HepG2 (cell line): ENCODE measurements at regions not wholly inside any gene's neighbourhood (a gene's known extent, or its start where the extent isn't known, plus 50 kb on each side); places are given as distances from the start of the nearest gene placed in this dataset.

Source experiments
- ATAC-seq: fragments of 200-7000 bp; cut with Tn5 transposase; 3 replicates; pipeline ENCODE4 v1.9.1; 2020; ENCODE audit warnings: mild to moderate bottlenecking, moderate library complexity
- BruUV-seq: library from RNA; stranded (reverse); fragments of 400-500 nt; replicated peaks from 2 replicates; lab custom pipeline; 2021; lab: Mats Ljungman, UMichigan
- CTCF ChIA-PET: fragments of 300-600 bp; formaldehyde crosslinking; extraction: SDS; loops from one replicate; lab custom pipeline; 2021; ENCODE audit warnings: low total read pairs, inconsistent platforms, low intra/inter-chr PET ratio; lab: Yijun Ruan, JAX
- POLR2A ChIA-PET: fragments of 350-600 bp; sonication (Branson Sonifier 250); formaldehyde crosslinking; loops from one replicate; lab custom pipeline; 2020; ENCODE audit warnings: antibody characterized with exemption, inconsistent platforms; lab: Yijun Ruan, JAX
- DNase-seq: peaks from one replicate; pipeline ENCODE4 v3.0.0-alpha.2; 2015; ENCODE audit warnings: low spot score
- FAIRE-seq: peaks from 3 replicates; lab custom pipeline; 2011; peaks lifted over from hg19 to GRCh38; lab: Jason Lieb, UNC
- H2AFZ ChIP-seq: one replicate; pipeline ENCODE4 v1.6.1; 2011; ENCODE audit warnings: low read length, inconsistent platforms
- H3K27ac ChIP-seq: fragments of 300-600 bp; 3 replicates; pipeline ENCODE4 v1.8.0; 2011; ENCODE audit warnings: mixed run types, mild to moderate bottlenecking, mixed read lengths, low read length, inconsistent platforms; ENCODE audit not compliant: insufficient read depth; ENCODE audit errors: extremely low read length
- H3K27me3 ChIP-seq, 2 experiments: fragments of 200-600 bp in 1 of 2; 2 replicates in 1 of 2; 3 replicates in 1 of 2; pipeline versions ENCODE4 v1.6.0 to v1.8.0; 2011; ENCODE audit warnings: low read length in 2 of 2, mild to moderate bottlenecking in 2 of 2, moderate library complexity in 2 of 2, inconsistent platforms in 1 of 2; ENCODE audit not compliant: insufficient read depth in 2 of 2, control insufficient read depth in 1 of 2
- H3K36me3 ChIP-seq, 2 experiments: fragments of 200-600 bp in 1 of 2; replicated peaks in 1 of 2; 2 replicates in 1 of 2; 3 replicates in 1 of 2; pipeline versions ENCODE4 v1.5.1 to v1.8.0; 2011; ENCODE audit warnings: low read length in 2 of 2, inconsistent platforms in 1 of 2; ENCODE audit not compliant: insufficient read depth in 2 of 2, control insufficient read depth in 1 of 2
- H3K4me1 ChIP-seq: 2 replicates; pipeline ENCODE4 v1.5.1; 2012; ENCODE audit warnings: low read length, inconsistent platforms; ENCODE audit not compliant: insufficient read depth
- H3K4me2 ChIP-seq: 2 replicates; pipeline ENCODE4 v1.6.0; 2011; ENCODE audit warnings: low read depth, low read length, inconsistent platforms
- H3K4me3 ChIP-seq, 3 experiments: fragments of 200-600 bp in 1 of 3; sonication (generic), shearing (Covaris generic) in 1 of 3; replicated peaks in 1 of 3; 2 replicates each; pipeline ENCODE4 v1.5.1; 2011 to 2016; ENCODE audit warnings: low read length in 3 of 3, inconsistent platforms in 2 of 3, low read depth in 2 of 3, mild to moderate bottlenecking in 2 of 3, control low read depth in 1 of 3, mixed read lengths in 1 of 3; ENCODE audit not compliant: insufficient read depth in 1 of 3
- H3K79me2 ChIP-seq: one replicate; pipeline ENCODE4 v1.6.1; 2011; ENCODE audit warnings: low read length, inconsistent platforms; ENCODE audit not compliant: insufficient read depth
- H3K9ac ChIP-seq: 2 replicates; pipeline ENCODE4 v1.6.0; 2011; ENCODE audit warnings: mild to moderate bottlenecking, low read depth, low read length, inconsistent platforms; ENCODE audit not compliant: insufficient read depth
- H3K9me3 ChIP-seq: 2 replicates; pipeline ENCODE4 v1.5.1; 2012; ENCODE audit warnings: mild to moderate bottlenecking, low read length
- H4K20me1 ChIP-seq: 2 replicates; pipeline ENCODE4 v1.6.0; 2011; ENCODE audit warnings: inconsistent platforms, mild to moderate bottlenecking, low read length, moderate library complexity; ENCODE audit not compliant: insufficient read depth
- EZH2 ChIP-seq: conservative IDR thresholded peaks from 2 replicates; pipeline ENCODE4 v1.6.1; 2012; ENCODE audit warnings: mild to moderate bottlenecking, low read depth, low read length, moderate library complexity
- NFIB ChIP-seq: sonication (generic); formaldehyde crosslinking; IDR thresholded peaks from 2 replicates; pipeline ENCODE4 v1.9.0; 2021; ENCODE audit warnings: missing genetic modification reagents, mild to moderate bottlenecking, borderline replicate concordance
- PHF8 ChIP-seq: sonication (generic); formaldehyde crosslinking; IDR thresholded peaks from 2 replicates; pipeline ENCODE4 v1.5.0; 2020; ENCODE audit warnings: missing genetic modification reagents
- RAD51 ChIP-seq: fragments of 450-650 bp; IDR thresholded peaks from 2 replicates; pipeline ENCODE4 v1.6.1; 2016; ENCODE audit warnings: borderline replicate concordance
- RBAK ChIP-seq: sonication (generic); formaldehyde crosslinking; IDR thresholded peaks from 2 replicates; pipeline ENCODE4 v1.5.1; 2020; ENCODE audit warnings: mild to moderate bottlenecking, missing genetic modification reagents
- ZNF24 ChIP-seq: fragments of 450-650 bp; IDR thresholded peaks from 2 replicates; pipeline ENCODE4 v1.6.1; 2017; ENCODE audit warnings: antibody characterized with exemption, mild to moderate bottlenecking
- ZNF646 ChIP-seq: sonication (generic); formaldehyde crosslinking; IDR thresholded peaks from 2 replicates; pipeline ENCODE4 v1.9.0; 2021; ENCODE audit warnings: mild to moderate bottlenecking, missing genetic modification reagents
- ZNF75D ChIP-seq: sonication (generic); formaldehyde crosslinking; IDR thresholded peaks from 2 replicates; pipeline ENCODE4 v1.8.1; 2023; ENCODE audit warnings: missing genetic modification reagents, mild to moderate bottlenecking, borderline replicate concordance
- ZNF773 ChIP-seq: sonication (generic); formaldehyde crosslinking; IDR thresholded peaks from 2 replicates; pipeline ENCODE4 v1.4.0; 2020; ENCODE audit warnings: missing genetic modification reagents, borderline replicate concordance
- WGBS: methylation state at CpG from one replicate; pipeline ENCODE4 v1.1.6; 2017; ENCODE audit warnings: low lambda C conversion rate; 5-methylcytosine and 5-hydroxymethylcytosine counted together
- in situ Hi-C: cut with HindIII; loops from 2 replicates; pipeline ENCODE4 v1.10.0; 2017; ENCODE audit warnings: low pct_unique_long_range_greater_than_20kb; ENCODE audit not compliant: extremely low pct_ligation_motif_present
- intact Hi-C: fragments of 100-400 bp; cut with micrococcal nuclease; formaldehyde crosslinking; loops from one replicate; pipeline ENCODE4 v1.10.0; 2022; ENCODE audit not compliant: unreplicated experiment
- TF ChIP-seq, protein P1 (sequence below): sonication (generic); formaldehyde crosslinking; IDR thresholded peaks from 2 replicates; pipeline ENCODE4 v1.8.0; 2022; ENCODE audit warnings: mild to moderate bottlenecking, missing genetic modification reagents, moderate library complexity

DNA sequence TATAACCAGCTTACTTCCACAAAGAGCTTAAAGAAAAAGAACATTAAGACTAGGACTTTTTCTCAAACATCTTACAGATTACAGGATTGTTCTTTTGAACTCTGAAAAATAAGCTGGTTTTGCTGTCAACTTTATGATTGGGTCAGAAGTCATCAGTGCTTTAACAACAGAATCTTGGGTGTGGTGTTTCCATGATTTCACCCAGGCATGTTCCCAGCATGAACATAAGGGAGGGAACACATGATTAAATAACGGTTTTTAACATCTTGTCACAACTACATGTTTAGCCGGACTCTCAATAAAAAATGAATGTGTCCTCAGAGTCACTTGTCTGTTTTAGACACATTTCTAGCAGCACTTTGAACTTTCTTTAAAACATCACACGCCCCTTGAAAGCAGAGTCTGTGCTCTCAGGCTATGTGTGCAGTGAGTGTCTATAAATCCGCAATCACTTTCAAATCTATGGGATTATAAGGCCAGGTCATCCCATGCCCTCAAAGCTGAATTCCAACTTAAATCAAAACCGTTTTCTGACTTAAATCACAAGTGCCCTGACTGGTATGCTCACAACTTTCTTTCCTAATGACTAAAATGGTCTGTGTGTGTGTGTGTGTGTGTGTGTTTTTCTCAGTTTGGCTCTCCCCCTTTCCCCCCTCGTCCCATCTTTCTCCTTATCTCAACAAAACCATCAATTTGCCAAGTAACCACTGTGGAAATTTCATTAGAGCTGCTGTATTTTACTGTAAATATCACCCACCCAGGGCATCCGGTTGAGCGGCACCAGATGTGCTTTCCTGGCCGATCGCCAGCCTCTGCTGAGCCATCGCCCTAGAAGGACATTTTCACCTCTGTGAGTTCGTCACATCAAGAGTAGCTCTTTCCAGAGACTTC lies 216.8 kb upstream of the DTNBP1 start:
- ATAC-seq, result no peak
- Histone ChIP-seq H3K4me1 (no peaks in the 10 kb centered on the region), H2AFZ (no peak overlapping the region), H3K36me3 (no peaks in the 10 kb centered on the region), H3K9me3 (no peaks in the 10 kb centered on the region), H4K20me1 (no peaks in the 10 kb centered on the region), H3K27ac (no peak overlapping the region), H3K79me2 (no peaks in the 10 kb centered on the region), H3K27me3 (peaks cover 1 to 5% of the 10 kb centered on the region in 2 experiments; a peak in 3 of 5 replicates), H3K4me2 (no peak overlapping the region), H3K4me3 (no peak overlapping the region), H3K9ac (no peak overlapping the region)
- no peak for DNase-seq
- ChIA-PET CTCF (no interaction called here), POLR2A (no interaction called here)
- intact Hi-C loops, result no loop called here
- TF ChIP-seq ZNF773 (CRISPR knock-in tag), result no peak
- in situ Hi-C loops, result no loop called here
- BruUV-seq, result no TSS peak
- FAIRE-seq, result no peak
- WGBS, result 13% methylated on average over 12 of the region's 12 CpGs

DNA sequence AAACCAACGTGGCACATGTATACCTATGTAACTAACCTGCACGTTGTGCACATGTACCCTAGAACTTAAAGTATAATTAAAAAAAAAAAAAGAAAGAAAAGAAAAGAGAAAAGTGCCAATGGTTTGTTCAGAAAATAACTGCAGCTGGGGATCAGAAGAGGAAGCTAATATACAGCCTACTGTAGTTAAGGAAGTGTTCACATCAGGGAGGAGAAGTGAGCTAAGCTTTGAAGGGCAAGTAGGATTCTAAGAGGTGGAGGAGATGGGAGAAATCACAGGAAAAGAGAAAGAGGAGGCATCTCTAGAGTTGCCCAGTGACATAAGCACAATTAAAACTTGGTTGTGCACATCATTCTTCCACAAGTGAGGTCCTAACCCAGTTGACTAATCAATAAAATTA lies 214.4 kb upstream of the DTNBP1 start:
- Histone ChIP-seq H3K4me1 (no peaks in the 10 kb centered on the region), H4K20me1 (no peaks in the 10 kb centered on the region), H3K27me3 (peaks cover 1 to 11% of the 10 kb centered on the region in 2 experiments; a peak in 3 of 5 replicates), H3K9ac (no peak overlapping the region), H3K9me3 (no peaks in the 10 kb centered on the region), H3K36me3 (no peaks in the 10 kb centered on the region), H3K4me2 (no peak overlapping the region), H3K79me2 (no peaks in the 10 kb centered on the region), H2AFZ (no peak overlapping the region), H3K27ac (no peak overlapping the region), H3K4me3 (no peak overlapping the region)
- BruUV-seq, result no TSS peak
- CTCF ChIA-PET, result no interaction called here
- no peak for ATAC-seq
- no peak for DNase-seq
- no peak for FAIRE-seq
- POLR2A ChIA-PET, result no interaction called here
- WGBS, result 0% methylated on average over 2 of the region's 2 CpGs
- in situ Hi-C loops, result no loop called here
- intact Hi-C loops, result no loop called here
- TF ChIP-seq RAD51 (no peak), ZNF24 (no peak), RBAK (CRISPR knock-in tag) (no peak), PHF8 (CRISPR knock-in tag) (no peak), ZNF75D (no peak), EZH2 (no peak), NFIB (no peak), ZNF646 (no peak)
- TF ChIP-seq, protein P1, sequence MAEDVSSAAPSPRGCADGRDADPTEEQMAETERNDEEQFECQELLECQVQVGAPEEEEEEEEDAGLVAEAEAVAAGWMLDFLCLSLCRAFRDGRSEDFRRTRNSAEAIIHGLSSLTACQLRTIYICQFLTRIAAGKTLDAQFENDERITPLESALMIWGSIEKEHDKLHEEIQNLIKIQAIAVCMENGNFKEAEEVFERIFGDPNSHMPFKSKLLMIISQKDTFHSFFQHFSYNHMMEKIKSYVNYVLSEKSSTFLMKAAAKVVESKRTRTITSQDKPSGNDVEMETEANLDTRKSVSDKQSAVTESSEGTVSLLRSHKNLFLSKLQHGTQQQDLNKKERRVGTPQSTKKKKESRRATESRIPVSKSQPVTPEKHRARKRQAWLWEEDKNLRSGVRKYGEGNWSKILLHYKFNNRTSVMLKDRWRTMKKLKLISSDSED, result no peak
